Osteoblast (primary cell): ENCODE measurements at regions not wholly inside any gene's neighbourhood (a gene's known extent, or its start where the extent isn't known, plus 50 kb on each side); places are given as distances from the start of the nearest gene placed in this dataset.

ENCODE experiments used
- DNase-seq: peaks from one replicate; pipeline ENCODE4 v3.0.0; 2011; ENCODE audit warnings: low spot score, mixed read lengths; ENCODE audit not compliant: insufficient read length; ENCODE audit errors: missing footprints
- H2AFZ ChIP-seq: 2 replicates; pipeline ENCODE4 v1.6.0; 2011; ENCODE audit warnings: mild to moderate bottlenecking, low read length
- H3K27ac ChIP-seq: 2 replicates; pipeline ENCODE4 v1.5.1; 2011; ENCODE audit warnings: mild to moderate bottlenecking, low read depth, low read length, moderate library complexity
- H3K27me3 ChIP-seq: 2 replicates; pipeline ENCODE4 v1.6.0; 2012; ENCODE audit warnings: mild to moderate bottlenecking, control low read depth, inconsistent platforms, low read length, moderate library complexity; ENCODE audit not compliant: insufficient read depth
- H3K36me3 ChIP-seq: 2 replicates; pipeline ENCODE4 v1.5.1; 2011; ENCODE audit warnings: mild to moderate bottlenecking, low read length, control low read depth, moderate library complexity; ENCODE audit not compliant: insufficient read depth
- H3K4me1 ChIP-seq: 2 replicates; pipeline ENCODE4 v1.5.1; 2011; ENCODE audit warnings: mild to moderate bottlenecking, low read length, control low read depth, moderate library complexity; ENCODE audit not compliant: insufficient read depth
- H3K4me2 ChIP-seq: 2 replicates; pipeline ENCODE4 v1.6.0; 2011; ENCODE audit warnings: mild to moderate bottlenecking, low read length; ENCODE audit not compliant: insufficient read depth
- H3K4me3 ChIP-seq: fragments of 200-600 bp; sonication (generic); 3 replicates; pipeline ENCODE4 v1.5.1; 2012; ENCODE audit warnings: mild to moderate bottlenecking, low read length, inconsistent platforms; ENCODE audit not compliant: insufficient read depth
- H3K79me2 ChIP-seq: 2 replicates; pipeline ENCODE4 v1.6.0; 2012; ENCODE audit warnings: mild to moderate bottlenecking, low read length, control low read depth, inconsistent platforms; ENCODE audit not compliant: insufficient read depth
- H3K9me3 ChIP-seq: 2 replicates; pipeline ENCODE4 v1.5.1; 2011; ENCODE audit warnings: low read depth, low read length, control low read depth
- H4K20me1 ChIP-seq: 2 replicates; pipeline ENCODE4 v1.6.0; 2012; ENCODE audit warnings: mild to moderate bottlenecking, low read length, control low read depth; ENCODE audit not compliant: insufficient read depth
- TF ChIP-seq, protein P1 (sequence below): IDR thresholded peaks from 2 replicates; pipeline ENCODE4 v1.5.1; 2011; ENCODE audit warnings: mild to moderate bottlenecking, low read depth, low read length, moderate library complexity; ENCODE audit errors: extremely low read depth

GRCh38 chr6:147065786-147066185, 138.4 kb upstream of the STXBP5 start:
- no peaks in the 10 kb centered on the region for H3K9me3 ChIP-seq
- H3K27ac ChIP-seq = no peak overlapping the region
- H3K79me2 ChIP-seq = no peaks in the 10 kb centered on the region
- peaks cover 13% of the 10 kb centered on the region for H3K4me1 ChIP-seq
- no peak overlapping the region for H3K4me2 ChIP-seq
- H4K20me1 ChIP-seq = no peaks in the 10 kb centered on the region
- TF ChIP-seq, protein P1, sequence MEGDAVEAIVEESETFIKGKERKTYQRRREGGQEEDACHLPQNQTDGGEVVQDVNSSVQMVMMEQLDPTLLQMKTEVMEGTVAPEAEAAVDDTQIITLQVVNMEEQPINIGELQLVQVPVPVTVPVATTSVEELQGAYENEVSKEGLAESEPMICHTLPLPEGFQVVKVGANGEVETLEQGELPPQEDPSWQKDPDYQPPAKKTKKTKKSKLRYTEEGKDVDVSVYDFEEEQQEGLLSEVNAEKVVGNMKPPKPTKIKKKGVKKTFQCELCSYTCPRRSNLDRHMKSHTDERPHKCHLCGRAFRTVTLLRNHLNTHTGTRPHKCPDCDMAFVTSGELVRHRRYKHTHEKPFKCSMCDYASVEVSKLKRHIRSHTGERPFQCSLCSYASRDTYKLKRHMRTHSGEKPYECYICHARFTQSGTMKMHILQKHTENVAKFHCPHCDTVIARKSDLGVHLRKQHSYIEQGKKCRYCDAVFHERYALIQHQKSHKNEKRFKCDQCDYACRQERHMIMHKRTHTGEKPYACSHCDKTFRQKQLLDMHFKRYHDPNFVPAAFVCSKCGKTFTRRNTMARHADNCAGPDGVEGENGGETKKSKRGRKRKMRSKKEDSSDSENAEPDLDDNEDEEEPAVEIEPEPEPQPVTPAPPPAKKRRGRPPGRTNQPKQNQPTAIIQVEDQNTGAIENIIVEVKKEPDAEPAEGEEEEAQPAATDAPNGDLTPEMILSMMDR = no peak
- H3K4me3 ChIP-seq = no peak overlapping the region
- DNase-seq = no peak
- peak overlapping the region; percentile 25 for H2AFZ ChIP-seq
- H3K36me3 ChIP-seq = no peaks in the 10 kb centered on the region
- no peaks in the 10 kb centered on the region for H3K27me3 ChIP-seq

DNA sequence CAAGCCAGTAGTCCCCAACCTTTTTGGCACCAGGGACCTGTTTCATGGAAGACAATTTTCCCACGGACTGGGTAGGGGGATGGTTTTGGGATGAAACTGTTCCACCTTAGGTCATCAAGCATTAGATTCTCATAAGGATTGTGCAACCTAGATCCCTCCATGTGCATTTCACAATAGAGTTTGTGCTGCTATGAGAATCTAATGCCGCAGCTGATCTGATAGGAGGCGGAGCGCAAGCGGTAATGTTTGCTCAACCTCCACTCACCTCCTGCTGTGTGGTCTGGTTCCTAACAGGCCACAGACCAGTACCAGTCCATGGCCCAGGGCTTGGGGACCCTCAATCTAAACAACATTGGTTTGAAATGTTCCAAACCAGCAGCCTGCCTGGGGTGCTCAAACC, 137.0 kb upstream of the STXBP5 start:
- Histone ChIP-seq H3K4me2 (no peak overlapping the region), H3K9me3 (no peaks in the 10 kb centered on the region), H3K79me2 (no peaks in the 10 kb centered on the region), H3K4me3 (no peak overlapping the region), H3K36me3 (no peaks in the 10 kb centered on the region), H3K27me3 (no peaks in the 10 kb centered on the region), H4K20me1 (no peaks in the 10 kb centered on the region), H3K4me1 (peaks cover 13% of the 10 kb centered on the region), H3K27ac (no peak overlapping the region), H2AFZ (no peak overlapping the region)
- no peak for DNase-seq
- TF ChIP-seq, protein P1 = no peak

- no peaks in the 10 kb centered on the region for H3K79me2 ChIP-seq
- H3K27ac ChIP-seq = no peak overlapping the region
- H3K27me3 ChIP-seq = no peaks in the 10 kb centered on the region
- no peaks in the 10 kb centered on the region for H3K9me3 ChIP-seq
- no peaks in the 10 kb centered on the region for H3K4me1 ChIP-seq
- H2AFZ ChIP-seq = no peak overlapping the region
- no peaks in the 10 kb centered on the region for H3K36me3 ChIP-seq
- H3K4me3 ChIP-seq = no peak overlapping the region
- H4K20me1 ChIP-seq = no peaks in the 10 kb centered on the region
- H3K4me2 ChIP-seq = no peak overlapping the region
- TF ChIP-seq, protein P1 = no peak
- no peak for DNase-seq
Measured at GRCh38 chr6:147071776-147072175, 132.4 kb upstream of the STXBP5 start.

DNA sequence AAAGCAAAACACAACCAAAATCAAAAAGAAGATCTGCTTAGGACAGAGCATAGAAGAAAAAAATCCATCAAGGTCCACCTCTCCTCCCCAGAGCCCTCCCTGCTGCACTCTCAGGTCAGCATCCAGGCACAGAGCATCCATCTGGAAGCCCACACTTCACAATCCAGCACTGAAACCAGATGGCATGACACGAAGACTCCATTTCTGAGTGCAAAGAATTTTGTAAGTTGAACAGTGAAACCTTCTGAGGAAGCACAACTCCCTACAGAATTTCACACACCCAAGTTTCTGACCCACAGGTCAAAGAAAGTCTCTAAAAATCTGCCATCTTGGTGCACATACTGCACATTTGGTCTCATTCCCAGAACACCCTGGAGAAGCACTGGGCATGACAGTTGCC, 128.8 kb upstream of the STXBP5 start:
- Histone ChIP-seq H3K27me3 (no peaks in the 10 kb centered on the region), H3K27ac (no peak overlapping the region), H3K4me2 (no peak overlapping the region), H2AFZ (peak overlapping the region; percentile 28), H4K20me1 (no peaks in the 10 kb centered on the region), H3K4me3 (no peak overlapping the region), H3K9me3 (no peaks in the 10 kb centered on the region), H3K4me1 (no peaks in the 10 kb centered on the region), H3K79me2 (no peaks in the 10 kb centered on the region), H3K36me3 (no peaks in the 10 kb centered on the region)
- TF ChIP-seq, protein P1 = no peak
- no peak for DNase-seq
